ENCODE measurements at regions not wholly inside any gene's neighbourhood (a gene's known extent, or its start where the extent isn't known, plus 50 kb on each side); places are given as distances from the start of the nearest gene placed in this dataset.
"Not testable (repeated sequence)": the region's sequence is repeated elsewhere in the genome, so short reads cannot be mapped to it uniquely, and the experiment has no call there.

- Histone ChIP-seq H3K4me1 (ENCODE audit: control insufficient read depth, insufficient read depth, low read length, unreplicated experiment) (peaks cover 25% of the 10 kb centered on the region), H3K27ac (ENCODE audit: low read depth, low read length) (peak overlapping the region; percentile 35; the same call in 1 of the 2 replicates)
- not testable (repeated sequence) for H2AFZ ChIP-seq (ENCODE audit: low read length, unreplicated experiment); H3K27me3 ChIP-seq (ENCODE audit: insufficient read depth, low read length); H3K79me2 ChIP-seq (ENCODE audit: control insufficient read depth, insufficient read depth, low read length, unreplicated experiment); H3K36me3 ChIP-seq (ENCODE audit: insufficient read depth, low read length); H3K4me3 ChIP-seq (ENCODE audit: low read depth, low read length)
Observed at GRCh38 chr3:126283651-126284050, 73.6 kb downstream of the KLF15 start.

- Histone ChIP-seq H2AFZ (ENCODE audit: low read length, unreplicated experiment) (no peak overlapping the region), H3K4me3 (ENCODE audit: low read depth, low read length) (no peak overlapping the region), H3K4me1 (ENCODE audit: control insufficient read depth, insufficient read depth, low read length, unreplicated experiment) (peaks cover 20% of the 10 kb centered on the region), H3K36me3 (ENCODE audit: insufficient read depth, low read length) (no peaks in the 10 kb centered on the region), H3K27me3 (ENCODE audit: insufficient read depth, low read length) (no peaks in the 10 kb centered on the region), H3K27ac (ENCODE audit: low read depth, low read length) (no peak overlapping the region), H3K79me2 (ENCODE audit: control insufficient read depth, insufficient read depth, low read length, unreplicated experiment) (no peaks in the 10 kb centered on the region)
Observed at GRCh38 chr3:126279853-126280252, 77.4 kb downstream of the KLF15 start.

- H3K4me3 ChIP-seq (ENCODE audit: low read depth, low read length), result no peak overlapping the region
- H2AFZ ChIP-seq (ENCODE audit: low read length, unreplicated experiment), result no peak overlapping the region
- no peaks in the 10 kb centered on the region for H3K27me3 ChIP-seq (ENCODE audit: insufficient read depth, low read length)
- H3K27ac ChIP-seq (ENCODE audit: low read depth, low read length), result no peak overlapping the region
- peaks cover 6% of the 10 kb centered on the region for H3K4me1 ChIP-seq (ENCODE audit: control insufficient read depth, insufficient read depth, low read length, unreplicated experiment)
- no peaks in the 10 kb centered on the region for H3K79me2 ChIP-seq (ENCODE audit: control insufficient read depth, insufficient read depth, low read length, unreplicated experiment)
- no peaks in the 10 kb centered on the region for H3K36me3 ChIP-seq (ENCODE audit: insufficient read depth, low read length)
Observed at GRCh38 chr3:126277629-126278378, 79.4 kb downstream of the KLF15 start.

GRCh38 chr3:126275620-126275904, 81.6 kb downstream of the KLF15 start:
- Histone ChIP-seq H3K27me3 (ENCODE audit: insufficient read depth, low read length) (no peaks in the 10 kb centered on the region), H2AFZ (ENCODE audit: low read length, unreplicated experiment) (no peak overlapping the region), H3K27ac (ENCODE audit: low read depth, low read length) (no peak overlapping the region), H3K36me3 (ENCODE audit: insufficient read depth, low read length) (no peaks in the 10 kb centered on the region), H3K4me3 (ENCODE audit: low read depth, low read length) (no peak overlapping the region), H3K4me1 (ENCODE audit: control insufficient read depth, insufficient read depth, low read length, unreplicated experiment) (peaks cover 11% of the 10 kb centered on the region), H3K79me2 (ENCODE audit: control insufficient read depth, insufficient read depth, low read length, unreplicated experiment) (no peaks in the 10 kb centered on the region)

- Histone ChIP-seq H3K27ac (ENCODE audit: low read depth, low read length) (no peak overlapping the region), H3K79me2 (ENCODE audit: control insufficient read depth, insufficient read depth, low read length, unreplicated experiment) (no peaks in the 10 kb centered on the region), H2AFZ (ENCODE audit: low read length, unreplicated experiment) (no peak overlapping the region), H3K4me1 (ENCODE audit: control insufficient read depth, insufficient read depth, low read length, unreplicated experiment) (peaks cover 16% of the 10 kb centered on the region), H3K36me3 (ENCODE audit: insufficient read depth, low read length) (no peaks in the 10 kb centered on the region), H3K27me3 (ENCODE audit: insufficient read depth, low read length) (no peaks in the 10 kb centered on the region), H3K4me3 (ENCODE audit: low read depth, low read length) (no peak overlapping the region)
Observed at GRCh38 chr3:126274735-126275619, 82.2 kb downstream of the KLF15 start.

- Histone ChIP-seq H3K4me1 (ENCODE audit: control insufficient read depth, insufficient read depth, low read length, unreplicated experiment) (peaks cover 28% of the 10 kb centered on the region), H3K27me3 (ENCODE audit: insufficient read depth, low read length) (no peaks in the 10 kb centered on the region), H2AFZ (ENCODE audit: low read length, unreplicated experiment) (no peak overlapping the region), H3K27ac (ENCODE audit: low read depth, low read length) (no peak overlapping the region), H3K36me3 (ENCODE audit: insufficient read depth, low read length) (no peaks in the 10 kb centered on the region), H3K79me2 (ENCODE audit: control insufficient read depth, insufficient read depth, low read length, unreplicated experiment) (no peaks in the 10 kb centered on the region), H3K4me3 (ENCODE audit: low read depth, low read length) (no peak overlapping the region)
Observed at GRCh38 chr3:126270145-126270811, 86.9 kb downstream of the KLF15 start.

- H3K27ac ChIP-seq (ENCODE audit: low read depth, low read length), result no peak overlapping the region
Observed at GRCh38 chr3:126269354-126269753, 87.9 kb downstream of the KLF15 start.

GRCh38 chr3:126268866-126269265, 88.3 kb downstream of the KLF15 start:
- Histone ChIP-seq H3K79me2 (ENCODE audit: control insufficient read depth, insufficient read depth, low read length, unreplicated experiment) (no peaks in the 10 kb centered on the region), H3K36me3 (ENCODE audit: insufficient read depth, low read length) (no peaks in the 10 kb centered on the region), H3K27ac (ENCODE audit: low read depth, low read length) (no peak overlapping the region), H3K4me3 (ENCODE audit: low read depth, low read length) (no peak overlapping the region), H3K4me1 (ENCODE audit: control insufficient read depth, insufficient read depth, low read length, unreplicated experiment) (peaks cover 28% of the 10 kb centered on the region), H2AFZ (ENCODE audit: low read length, unreplicated experiment) (no peak overlapping the region), H3K27me3 (ENCODE audit: insufficient read depth, low read length) (no peaks in the 10 kb centered on the region)

More at GRCh38 chr3:126269354-126269753, 87.9 kb downstream of the KLF15 start:
- no peaks in the 10 kb centered on the region for H3K36me3 ChIP-seq (ENCODE audit: insufficient read depth, low read length)
- peaks cover 28% of the 10 kb centered on the region for H3K4me1 ChIP-seq (ENCODE audit: control insufficient read depth, insufficient read depth, low read length, unreplicated experiment)
- H3K27me3 ChIP-seq (ENCODE audit: insufficient read depth, low read length), result no peaks in the 10 kb centered on the region
- no peaks in the 10 kb centered on the region for H3K79me2 ChIP-seq (ENCODE audit: control insufficient read depth, insufficient read depth, low read length, unreplicated experiment)
- H2AFZ ChIP-seq (ENCODE audit: low read length, unreplicated experiment), result no peak overlapping the region
- no peak overlapping the region for H3K4me3 ChIP-seq (ENCODE audit: low read depth, low read length)

- Histone ChIP-seq H3K4me3 (ENCODE audit: low read depth, low read length) (peak overlapping the region; percentile 71), H3K27me3 (ENCODE audit: insufficient read depth, low read length) (no peaks in the 10 kb centered on the region), H3K36me3 (ENCODE audit: insufficient read depth, low read length) (no peaks in the 10 kb centered on the region), H3K27ac (ENCODE audit: low read depth, low read length) (peak overlapping the region; percentile 79), H2AFZ (ENCODE audit: low read length, unreplicated experiment) (no peak overlapping the region), H3K79me2 (ENCODE audit: control insufficient read depth, insufficient read depth, low read length, unreplicated experiment) (no peaks in the 10 kb centered on the region), H3K4me1 (ENCODE audit: control insufficient read depth, insufficient read depth, low read length, unreplicated experiment) (peaks cover 28% of the 10 kb centered on the region)
Observed at GRCh38 chr3:126267976-126268615, 87.7 kb upstream of the ALDH1L1 start.

GRCh38 chr3:126267169-126267975, 87.0 kb upstream of the ALDH1L1 start:
- H3K4me1 ChIP-seq (ENCODE audit: control insufficient read depth, insufficient read depth, low read length, unreplicated experiment), result peaks cover 28% of the 10 kb centered on the region
- peak overlapping the region; percentile 52 for H2AFZ ChIP-seq (ENCODE audit: low read length, unreplicated experiment)
- peak overlapping the region; percentile 71 for H3K4me3 ChIP-seq (ENCODE audit: low read depth, low read length)
- no peaks in the 10 kb centered on the region for H3K27me3 ChIP-seq (ENCODE audit: insufficient read depth, low read length)
- H3K36me3 ChIP-seq (ENCODE audit: insufficient read depth, low read length), result no peaks in the 10 kb centered on the region
- H3K79me2 ChIP-seq (ENCODE audit: control insufficient read depth, insufficient read depth, low read length, unreplicated experiment), result no peaks in the 10 kb centered on the region
- H3K27ac ChIP-seq (ENCODE audit: low read depth, low read length), result peak overlapping the region; percentile 79

Measured in ACC112 (cell line).